ENCODE measurements at regions not wholly inside any gene's neighbourhood (a gene's known extent, or its start where the extent isn't known, plus 50 kb on each side); places are given as distances from the start of the nearest gene placed in this dataset.

DNA sequence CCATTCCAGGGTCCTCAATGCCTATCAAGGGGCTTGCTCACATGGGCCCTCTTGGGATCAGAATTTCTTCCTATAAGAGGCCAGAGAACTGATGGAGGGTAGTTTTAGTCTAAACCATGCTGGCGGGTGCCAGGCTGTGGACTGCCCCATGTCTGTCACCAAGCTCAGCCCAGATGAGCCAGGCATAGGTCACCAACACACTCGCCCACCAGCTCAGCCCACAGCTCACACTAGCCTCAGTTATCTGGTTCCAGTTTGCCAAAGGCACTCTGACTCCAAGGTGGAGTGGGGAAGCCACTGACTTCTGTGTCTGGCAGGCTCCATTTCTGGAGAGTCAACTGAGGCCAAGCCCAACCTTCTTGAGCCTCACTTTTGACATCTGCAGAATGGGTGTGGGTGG lies 50.7 kb upstream of the INSYN1 start:
- no peak for DNase-seq (ENCODE audit: low read depth)
- H3K4me3 ChIP-seq (ENCODE audit: low read depth, low read length) = no peak overlapping the region
- TF ChIP-seq, protein P1, sequence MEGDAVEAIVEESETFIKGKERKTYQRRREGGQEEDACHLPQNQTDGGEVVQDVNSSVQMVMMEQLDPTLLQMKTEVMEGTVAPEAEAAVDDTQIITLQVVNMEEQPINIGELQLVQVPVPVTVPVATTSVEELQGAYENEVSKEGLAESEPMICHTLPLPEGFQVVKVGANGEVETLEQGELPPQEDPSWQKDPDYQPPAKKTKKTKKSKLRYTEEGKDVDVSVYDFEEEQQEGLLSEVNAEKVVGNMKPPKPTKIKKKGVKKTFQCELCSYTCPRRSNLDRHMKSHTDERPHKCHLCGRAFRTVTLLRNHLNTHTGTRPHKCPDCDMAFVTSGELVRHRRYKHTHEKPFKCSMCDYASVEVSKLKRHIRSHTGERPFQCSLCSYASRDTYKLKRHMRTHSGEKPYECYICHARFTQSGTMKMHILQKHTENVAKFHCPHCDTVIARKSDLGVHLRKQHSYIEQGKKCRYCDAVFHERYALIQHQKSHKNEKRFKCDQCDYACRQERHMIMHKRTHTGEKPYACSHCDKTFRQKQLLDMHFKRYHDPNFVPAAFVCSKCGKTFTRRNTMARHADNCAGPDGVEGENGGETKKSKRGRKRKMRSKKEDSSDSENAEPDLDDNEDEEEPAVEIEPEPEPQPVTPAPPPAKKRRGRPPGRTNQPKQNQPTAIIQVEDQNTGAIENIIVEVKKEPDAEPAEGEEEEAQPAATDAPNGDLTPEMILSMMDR (IDR thresholded peaks at IDR 0.05; ENCODE audit: insufficient read depth, low read length) = no peak

DNA sequence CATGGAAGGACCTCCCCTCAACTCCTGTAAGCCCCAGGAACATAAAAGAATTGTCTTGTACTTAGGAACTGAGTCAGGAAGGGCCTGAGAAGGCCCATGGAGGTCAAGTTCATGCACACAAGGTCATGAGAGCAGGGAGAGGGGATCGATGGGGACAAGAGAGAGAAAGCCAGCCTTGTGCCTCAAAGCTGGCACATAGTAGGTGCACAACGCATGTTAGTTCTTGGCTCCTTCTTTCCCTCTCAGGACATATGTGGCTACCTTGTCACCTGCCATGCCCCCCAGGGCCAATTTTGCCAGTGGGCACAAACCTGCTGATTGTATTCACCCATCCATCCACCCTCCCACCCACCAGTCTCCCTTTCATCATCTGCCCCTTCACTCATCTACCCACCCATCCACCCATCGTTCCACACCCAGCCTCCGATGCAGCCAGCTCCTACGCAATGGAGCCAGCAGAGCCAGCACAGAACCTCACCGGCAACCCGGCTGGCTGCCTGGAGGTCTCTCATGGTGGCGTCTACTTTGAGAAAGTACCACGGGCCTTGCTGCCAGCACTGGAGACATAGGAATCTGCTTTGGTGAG lies 52.4 kb upstream of the INSYN1 start:
- TF ChIP-seq, protein P1 (IDR thresholded peaks at IDR 0.05; ENCODE audit: insufficient read depth, low read length) = no peak
- no peak for DNase-seq (ENCODE audit: low read depth)

DNA sequence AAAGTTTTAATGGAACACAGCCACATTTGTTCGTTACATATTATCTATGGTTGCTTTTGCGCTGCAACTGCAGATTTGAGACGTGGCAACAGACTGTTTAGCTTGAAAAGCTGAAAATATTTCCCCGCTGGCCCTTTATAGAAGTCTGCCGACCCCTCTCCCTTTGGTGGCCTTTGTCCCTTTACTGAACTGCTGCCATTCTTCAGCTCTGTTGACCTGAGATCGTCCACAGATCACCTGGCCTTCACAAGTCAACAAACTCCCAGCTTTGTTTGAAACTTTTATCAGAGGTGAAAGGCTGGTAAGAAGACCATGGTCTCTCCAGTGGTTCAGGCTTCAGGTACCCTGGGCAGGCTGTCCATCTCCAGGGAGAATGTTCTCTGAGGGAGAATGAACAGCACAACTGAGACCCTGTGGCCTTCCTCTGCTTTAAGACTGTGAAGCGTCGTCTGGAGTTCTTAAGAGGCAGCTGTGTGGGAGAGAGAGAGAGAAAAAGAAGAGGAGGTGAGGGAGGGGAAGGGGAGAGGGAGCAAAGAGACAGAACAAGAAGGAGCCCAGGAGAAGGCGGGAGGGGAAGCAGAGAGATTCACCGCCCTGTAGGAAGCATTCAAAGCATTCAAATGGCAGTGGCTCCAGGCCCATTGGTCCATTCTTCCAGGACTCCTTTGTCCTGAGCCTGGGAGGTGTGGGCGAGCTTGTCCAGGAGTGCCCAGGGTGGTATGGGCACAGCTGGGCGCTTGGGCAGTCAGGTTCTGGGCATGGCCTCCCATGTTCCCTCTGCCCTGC lies 53.7 kb upstream of the INSYN1 start:
- H3K4me3 ChIP-seq (ENCODE audit: low read depth, low read length) = no peak overlapping the region
- TF ChIP-seq, protein P1 (IDR thresholded peaks at IDR 0.05; ENCODE audit: insufficient read depth, low read length) = no peak
- no peak for DNase-seq (ENCODE audit: low read depth)

More for the DNA sequence above, 52.4 kb upstream of the INSYN1 start:
- H3K4me3 ChIP-seq (ENCODE audit: low read depth, low read length) = no peak overlapping the region

DNA sequence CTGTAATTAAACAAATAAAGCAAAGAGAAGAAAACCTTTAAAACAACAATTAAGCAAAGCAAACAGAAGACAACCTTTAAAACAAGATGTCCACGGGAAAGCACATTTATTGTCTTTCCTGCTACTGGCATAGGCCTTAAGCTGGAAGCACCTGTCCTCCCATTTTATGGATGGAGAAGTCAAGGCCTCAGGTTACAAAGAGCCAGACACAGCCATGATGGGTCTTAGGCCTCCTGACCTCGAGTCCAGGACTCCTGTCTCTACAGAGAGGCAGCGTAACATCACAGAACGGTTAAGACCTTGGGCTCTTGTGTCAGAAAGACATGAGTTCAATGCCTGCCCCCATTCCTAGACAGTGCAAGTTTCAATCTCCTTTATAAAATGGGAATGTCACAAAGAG lies 54.7 kb upstream of the INSYN1 start:
- DNase-seq (ENCODE audit: low read depth) = no peak
- no peak overlapping the region for H3K4me3 ChIP-seq (ENCODE audit: low read depth, low read length)
- TF ChIP-seq, protein P1 (IDR thresholded peaks at IDR 0.05; ENCODE audit: insufficient read depth, low read length) = no peak

DNA sequence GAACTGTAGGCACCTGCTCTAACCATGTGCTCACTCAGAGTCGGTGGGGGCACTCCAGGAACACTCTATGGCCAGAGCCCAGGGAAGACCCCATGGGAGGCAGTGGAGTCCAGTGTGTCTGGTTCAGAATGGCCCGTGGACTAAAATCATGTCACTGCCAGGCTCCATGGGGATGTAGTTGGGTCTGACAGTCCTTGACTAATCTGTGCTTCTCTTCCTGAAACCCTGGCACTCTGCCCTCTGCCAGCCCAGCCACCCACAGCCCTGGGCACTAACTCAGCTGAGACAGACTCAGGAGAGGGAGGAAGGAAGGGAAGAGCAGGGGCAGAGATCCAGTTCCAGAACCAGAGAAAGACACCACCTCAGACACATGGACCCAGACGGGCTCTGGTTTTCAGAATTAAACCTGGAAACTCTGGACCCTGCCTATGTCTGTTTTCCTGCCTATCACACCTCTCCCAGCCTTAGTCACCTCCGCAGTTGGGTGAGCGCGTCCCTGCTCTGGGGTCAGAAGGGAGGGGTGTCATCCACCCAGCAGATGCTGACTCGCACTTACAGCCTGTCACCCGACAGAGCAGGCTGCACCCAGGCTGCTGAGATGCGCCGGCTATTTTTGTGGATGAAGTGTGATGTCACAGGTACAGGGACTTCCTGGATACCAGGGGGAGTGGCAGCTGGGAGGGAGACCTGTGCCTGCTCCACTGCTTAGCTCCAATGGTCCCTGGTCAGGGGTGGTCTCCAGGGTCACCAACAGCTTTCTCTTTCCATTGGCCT lies 56.8 kb upstream of the INSYN1 start:
- DNase-seq (ENCODE audit: low read depth) = no peak
- TF ChIP-seq, protein P1 (IDR thresholded peaks at IDR 0.05; ENCODE audit: insufficient read depth, low read length) = no peak
- H3K4me3 ChIP-seq (ENCODE audit: low read depth, low read length) = no peak overlapping the region

DNA sequence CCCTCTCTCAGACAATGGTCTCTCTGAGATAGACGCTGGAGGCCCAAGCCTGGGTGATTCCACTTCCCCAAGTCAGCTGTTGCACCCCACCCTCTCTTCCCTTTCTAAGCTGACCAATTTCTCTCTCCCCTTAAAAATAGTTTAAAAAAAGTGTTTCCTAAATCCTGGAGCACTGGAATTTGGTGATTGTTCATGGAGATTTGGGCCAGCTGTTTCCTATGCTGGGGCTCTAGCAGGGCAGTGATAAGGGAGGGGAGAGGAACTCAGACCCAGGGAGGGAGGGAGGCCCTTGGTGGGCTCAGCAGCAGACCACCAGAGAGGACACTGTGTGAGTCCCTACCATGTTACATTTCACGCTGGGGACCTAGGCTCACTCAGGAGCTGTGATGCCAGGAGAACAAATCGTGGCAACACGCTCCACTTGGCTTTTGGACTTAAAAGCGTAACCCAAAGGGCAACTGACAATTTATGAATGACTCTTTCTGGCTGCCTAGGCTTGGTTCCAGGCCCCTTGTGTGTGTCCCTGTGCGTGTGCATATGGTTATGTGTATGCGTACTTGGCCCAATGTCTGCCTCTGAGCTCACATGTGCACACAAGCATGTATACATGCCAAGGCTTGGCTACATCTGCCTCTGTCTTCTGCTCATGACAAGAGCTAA lies 59.8 kb upstream of the INSYN1 start:
- H3K4me3 ChIP-seq (ENCODE audit: low read depth, low read length) = no peak overlapping the region
- TF ChIP-seq, protein P1 (IDR thresholded peaks at IDR 0.05; ENCODE audit: insufficient read depth, low read length) = no peak
- no peak for DNase-seq (ENCODE audit: low read depth)

Data from fibroblast of the aortic adventitia (primary cell).